22Rv1 (cell line): ENCODE measurements at regions not wholly inside any gene's neighbourhood (a gene's known extent, or its start where the extent isn't known, plus 50 kb on each side); places are given as distances from the start of the nearest gene placed in this dataset.

ENCODE experiments used
- H3K27ac ChIP-seq: fragments of 450-650 bp; 2 replicates; pipeline ENCODE4 v1.5.1; 2017
- ZFX ChIP-seq: fragments of 450-650 bp; IDR thresholded peaks from 2 replicates; pipeline ENCODE4 v1.6.1; 2017; ENCODE audit warnings: antibody characterized with exemption, borderline replicate concordance
- TF ChIP-seq, protein P1 (sequence below): fragments of 450-650 bp; IDR thresholded peaks from 2 replicates; pipeline ENCODE4 v1.5.1; 2017; ENCODE audit warnings: mild to moderate bottlenecking

DNA sequence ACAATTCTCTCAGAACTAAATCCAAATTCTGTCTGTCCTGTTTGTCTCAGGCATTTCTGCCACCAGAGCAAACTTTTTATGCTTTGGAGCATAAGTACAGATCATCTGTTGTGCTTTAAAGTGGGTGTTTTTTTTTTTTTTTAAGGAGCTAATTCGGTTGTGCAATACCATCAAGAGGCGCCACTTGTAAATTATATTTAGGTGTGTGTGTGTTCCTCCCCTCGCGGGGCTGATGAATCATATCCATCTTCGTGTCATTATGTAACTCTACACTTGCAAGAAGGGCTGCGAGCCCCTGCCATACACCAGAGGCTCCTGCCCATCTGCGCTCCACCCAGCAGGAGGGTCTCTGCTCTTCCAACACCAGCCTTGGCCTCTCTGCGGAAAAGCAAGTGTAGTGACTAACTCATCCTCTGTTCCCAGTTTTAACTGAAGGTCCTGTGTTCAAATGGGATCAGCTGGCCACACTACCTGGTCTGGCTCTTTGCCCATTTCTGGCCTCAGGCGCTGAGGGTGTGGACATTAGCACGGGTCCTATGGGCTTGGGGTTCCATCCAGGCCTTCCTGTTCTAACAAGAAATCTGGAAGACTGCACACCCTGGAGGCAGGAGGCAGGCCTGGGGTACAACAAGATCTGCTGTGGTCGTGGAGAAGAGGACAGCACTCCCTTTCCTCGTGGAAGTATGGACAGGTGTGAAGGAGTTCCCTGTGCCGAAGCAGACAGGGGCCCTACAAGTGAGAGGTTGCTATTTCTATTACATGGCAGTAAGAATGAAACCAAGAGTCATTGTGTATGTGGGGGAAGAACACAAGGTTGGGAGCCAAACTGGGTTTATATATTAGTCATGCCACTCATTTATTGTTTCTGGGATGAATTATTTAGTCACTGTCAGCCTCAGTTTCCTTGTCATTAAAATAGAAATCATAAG, 96.1 kb upstream of the MBNL2 start:
- TF ChIP-seq, protein P1, sequence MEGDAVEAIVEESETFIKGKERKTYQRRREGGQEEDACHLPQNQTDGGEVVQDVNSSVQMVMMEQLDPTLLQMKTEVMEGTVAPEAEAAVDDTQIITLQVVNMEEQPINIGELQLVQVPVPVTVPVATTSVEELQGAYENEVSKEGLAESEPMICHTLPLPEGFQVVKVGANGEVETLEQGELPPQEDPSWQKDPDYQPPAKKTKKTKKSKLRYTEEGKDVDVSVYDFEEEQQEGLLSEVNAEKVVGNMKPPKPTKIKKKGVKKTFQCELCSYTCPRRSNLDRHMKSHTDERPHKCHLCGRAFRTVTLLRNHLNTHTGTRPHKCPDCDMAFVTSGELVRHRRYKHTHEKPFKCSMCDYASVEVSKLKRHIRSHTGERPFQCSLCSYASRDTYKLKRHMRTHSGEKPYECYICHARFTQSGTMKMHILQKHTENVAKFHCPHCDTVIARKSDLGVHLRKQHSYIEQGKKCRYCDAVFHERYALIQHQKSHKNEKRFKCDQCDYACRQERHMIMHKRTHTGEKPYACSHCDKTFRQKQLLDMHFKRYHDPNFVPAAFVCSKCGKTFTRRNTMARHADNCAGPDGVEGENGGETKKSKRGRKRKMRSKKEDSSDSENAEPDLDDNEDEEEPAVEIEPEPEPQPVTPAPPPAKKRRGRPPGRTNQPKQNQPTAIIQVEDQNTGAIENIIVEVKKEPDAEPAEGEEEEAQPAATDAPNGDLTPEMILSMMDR, result no peak
- TF ChIP-seq ZFX, result no peak
- no peak overlapping the region for H3K27ac ChIP-seq

DNA sequence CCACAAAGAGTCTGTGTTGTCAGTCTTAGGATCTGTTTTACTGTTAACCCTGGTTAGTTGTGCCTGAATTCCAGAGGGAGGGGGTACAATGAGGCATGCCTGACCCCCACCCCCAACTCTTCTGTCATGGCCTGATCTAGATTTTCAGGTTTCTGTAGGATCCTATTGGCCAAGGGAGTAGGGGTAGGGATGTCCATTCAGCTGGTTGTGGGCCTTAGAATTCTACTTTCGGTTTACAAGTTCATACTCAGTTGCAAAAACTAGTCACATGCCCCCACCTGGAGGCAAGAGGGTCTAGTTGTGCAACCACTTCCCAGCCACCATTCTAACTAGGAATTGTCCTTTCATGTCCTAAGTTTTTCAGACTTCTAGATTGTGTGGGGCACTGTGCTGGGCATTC, 94.3 kb upstream of the MBNL2 start:
- TF ChIP-seq, protein P1, result no peak
- no peak overlapping the region for H3K27ac ChIP-seq

DNA sequence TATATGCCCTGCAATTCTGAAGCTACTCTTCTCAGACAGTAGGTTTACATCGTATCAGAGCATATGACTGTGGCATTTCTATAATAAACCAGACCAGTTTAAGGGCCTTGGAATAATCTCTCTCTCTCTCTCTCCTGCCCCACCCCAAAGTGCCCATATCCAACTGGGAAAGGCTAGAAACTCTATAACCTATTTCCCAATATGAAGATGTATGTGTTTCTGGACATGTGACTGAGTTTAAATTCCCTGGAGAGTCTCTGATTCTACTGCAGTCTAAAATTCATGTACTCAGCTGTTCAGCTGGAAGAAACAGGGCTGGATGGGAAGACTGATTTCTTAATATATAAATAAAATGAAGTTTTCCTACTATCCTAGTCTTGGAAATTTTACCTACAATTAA, 91.9 kb upstream of the MBNL2 start:
- no peak overlapping the region for H3K27ac ChIP-seq
- no peak for TF ChIP-seq ZFX
- TF ChIP-seq, protein P1, result no peak

DNA sequence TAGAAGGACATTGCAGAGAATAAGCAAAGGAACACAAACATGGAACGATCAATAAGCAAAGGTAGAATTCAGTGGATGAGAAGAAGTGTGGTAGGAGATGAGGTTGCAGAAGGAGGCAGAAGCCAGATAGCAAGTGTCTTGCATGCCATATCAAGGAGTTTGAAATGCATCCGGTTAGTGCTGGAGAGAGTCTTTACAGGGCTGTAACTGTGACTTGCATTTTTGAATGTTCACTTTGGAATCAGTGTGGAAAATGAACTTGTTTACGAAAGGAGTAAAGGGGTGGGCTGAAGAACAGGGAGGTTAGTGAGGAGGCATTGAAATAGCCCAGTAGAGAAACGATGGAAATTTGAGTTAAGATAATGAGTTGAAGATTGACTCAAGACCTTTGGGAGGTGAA, 90.7 kb upstream of the MBNL2 start:
- no peak overlapping the region for H3K27ac ChIP-seq

DNA sequence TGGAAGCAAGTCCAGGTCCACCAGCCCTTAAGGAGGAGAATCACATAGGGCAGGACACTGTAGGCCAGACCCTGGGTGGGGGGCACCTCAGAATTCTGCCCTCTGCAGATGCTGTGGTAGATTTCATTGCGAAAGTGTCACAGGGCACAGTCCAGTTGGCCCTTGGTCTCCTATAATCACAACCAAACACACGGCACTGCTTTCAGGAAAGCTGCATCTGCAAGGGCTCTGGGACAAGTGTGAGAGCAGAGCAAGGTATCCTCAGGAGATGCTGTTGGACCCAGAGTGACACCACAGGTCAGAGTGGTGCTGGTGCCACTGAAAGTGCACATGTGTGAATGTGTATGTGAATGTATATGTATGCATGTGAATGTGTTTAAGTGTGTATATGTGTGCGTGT, 88.6 kb upstream of the MBNL2 start:
- TF ChIP-seq, protein P1, result no peak
- peak overlapping the region; percentile 47 for H3K27ac ChIP-seq

More for the DNA sequence above, 90.7 kb upstream of the MBNL2 start:
- TF ChIP-seq ZFX, result no peak
- TF ChIP-seq, protein P1, result no peak

DNA sequence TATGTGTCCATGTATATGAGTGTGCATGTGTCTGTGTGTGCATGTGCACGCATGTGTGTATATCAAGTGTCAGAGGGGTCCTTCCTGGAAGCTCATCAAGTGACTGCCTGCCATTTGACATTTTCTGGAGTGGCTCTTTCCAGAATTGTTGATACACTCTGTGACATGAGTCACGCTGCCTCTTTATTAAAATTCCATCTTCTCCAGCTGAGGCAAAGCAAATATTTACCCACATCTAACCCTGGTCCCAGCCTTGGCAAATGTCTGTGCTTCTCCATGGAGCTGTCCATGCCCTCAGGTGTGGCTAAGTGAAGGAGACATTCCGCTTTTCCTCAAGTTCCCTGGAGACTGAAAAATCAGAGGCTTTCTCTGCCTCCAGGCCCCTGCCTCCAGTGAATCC, 88.2 kb upstream of the MBNL2 start:
- peak overlapping the region; percentile 47 for H3K27ac ChIP-seq
- no peak for TF ChIP-seq ZFX
- TF ChIP-seq, protein P1, result no peak

DNA sequence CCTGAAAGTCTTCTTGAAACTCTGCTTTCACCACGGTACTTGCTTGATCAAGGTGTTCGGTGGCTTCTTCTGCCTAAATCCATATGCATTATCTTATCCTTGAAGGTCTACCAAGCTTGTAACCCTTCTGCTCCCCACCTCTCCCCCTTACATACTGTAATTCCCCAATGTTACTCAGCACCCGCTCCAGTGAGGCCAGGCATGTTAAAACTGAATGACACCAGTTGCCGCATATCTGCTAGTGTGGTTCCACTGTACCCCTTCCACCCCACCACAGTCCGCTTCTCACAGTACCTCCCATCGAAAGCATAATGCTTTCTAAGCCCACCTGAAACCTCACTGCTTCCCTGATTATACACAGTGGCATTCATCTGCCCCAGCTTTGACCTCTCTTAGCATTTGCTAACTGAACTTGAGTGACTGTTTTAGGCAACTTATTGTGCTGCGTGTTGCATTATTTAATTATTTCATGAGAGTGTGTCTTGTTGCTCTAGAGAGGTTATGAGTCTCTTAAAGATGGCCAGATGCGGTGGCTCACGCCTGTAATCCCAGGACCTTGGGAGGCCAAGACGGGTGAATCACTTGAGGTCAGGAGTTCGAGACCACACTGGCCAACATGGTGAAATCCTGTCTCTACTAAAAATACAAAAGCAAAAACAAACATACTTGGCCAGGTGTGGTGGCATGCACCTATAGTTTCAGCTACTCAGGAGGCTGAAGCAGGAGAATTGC, 87.6 kb upstream of the MBNL2 start:
- H3K27ac ChIP-seq, result peak overlapping the region; percentile 47
- TF ChIP-seq ZFX, result no peak
- TF ChIP-seq, protein P1, result no peak
